ENCODE measurements at regions not wholly inside any gene's neighbourhood (a gene's known extent, or its start where the extent isn't known, plus 50 kb on each side); places are given as distances from the start of the nearest gene placed in this dataset.

DNA sequence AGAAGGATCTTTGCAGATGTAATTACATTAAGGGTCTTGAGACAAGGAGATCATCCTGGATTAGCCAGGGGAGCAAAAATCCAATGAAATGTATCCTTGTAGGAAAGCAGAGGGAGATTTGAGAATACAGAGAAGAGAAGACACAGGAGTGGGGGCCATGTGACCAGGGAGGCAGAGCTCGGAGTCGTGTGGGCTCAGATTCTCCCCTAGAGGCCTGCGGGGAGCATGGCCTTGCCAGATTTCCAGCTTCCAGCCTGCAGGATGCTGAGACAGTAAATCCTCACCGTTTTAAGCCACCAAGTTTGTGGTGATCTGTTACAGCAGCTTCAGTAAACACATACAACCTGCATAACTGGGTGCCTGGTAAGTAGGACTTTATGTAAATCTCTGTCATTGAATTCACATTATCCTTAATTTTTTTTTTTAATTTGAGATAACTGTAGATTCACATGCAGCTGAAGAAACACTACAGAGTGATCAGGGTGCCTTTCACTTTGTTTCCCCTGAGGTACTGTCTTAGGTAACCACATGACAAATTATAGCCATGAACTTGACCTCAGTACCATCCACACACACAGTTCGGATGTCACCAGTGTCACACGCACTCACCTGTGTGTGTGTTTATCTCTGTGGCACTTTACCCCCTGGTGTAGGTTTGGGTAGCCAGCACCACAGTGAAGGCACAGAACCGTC, 138.4 kb upstream of the HDAC4 start:
- no peak for DNase-seq (ENCODE audit: low spot score in 2 of 2)
- H3K9me3 ChIP-seq = peaks cover 0 to 18% (median 0%) of the 10 kb centered on the region in 4 donors
- H3K4me1 ChIP-seq = peaks cover 0 to 3% (median 0%) of the 10 kb centered on the region in 4 donors
- 57 to 71% methylated on average over 7 of the region's 7 CpGs for WGBS, 2 donors
- no peaks in the 10 kb centered on the region for H3K27me3 ChIP-seq
- no peak overlapping the region for H3K27ac ChIP-seq
- TF ChIP-seq POLR2A (IDR thresholded peaks at IDR 0.05) (no peak), EP300 (IDR thresholded peaks at IDR 0.05) (no peak)
- TF ChIP-seq, protein P1, sequence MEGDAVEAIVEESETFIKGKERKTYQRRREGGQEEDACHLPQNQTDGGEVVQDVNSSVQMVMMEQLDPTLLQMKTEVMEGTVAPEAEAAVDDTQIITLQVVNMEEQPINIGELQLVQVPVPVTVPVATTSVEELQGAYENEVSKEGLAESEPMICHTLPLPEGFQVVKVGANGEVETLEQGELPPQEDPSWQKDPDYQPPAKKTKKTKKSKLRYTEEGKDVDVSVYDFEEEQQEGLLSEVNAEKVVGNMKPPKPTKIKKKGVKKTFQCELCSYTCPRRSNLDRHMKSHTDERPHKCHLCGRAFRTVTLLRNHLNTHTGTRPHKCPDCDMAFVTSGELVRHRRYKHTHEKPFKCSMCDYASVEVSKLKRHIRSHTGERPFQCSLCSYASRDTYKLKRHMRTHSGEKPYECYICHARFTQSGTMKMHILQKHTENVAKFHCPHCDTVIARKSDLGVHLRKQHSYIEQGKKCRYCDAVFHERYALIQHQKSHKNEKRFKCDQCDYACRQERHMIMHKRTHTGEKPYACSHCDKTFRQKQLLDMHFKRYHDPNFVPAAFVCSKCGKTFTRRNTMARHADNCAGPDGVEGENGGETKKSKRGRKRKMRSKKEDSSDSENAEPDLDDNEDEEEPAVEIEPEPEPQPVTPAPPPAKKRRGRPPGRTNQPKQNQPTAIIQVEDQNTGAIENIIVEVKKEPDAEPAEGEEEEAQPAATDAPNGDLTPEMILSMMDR (IDR thresholded peaks at IDR 0.05) = no peak
- H3K36me3 ChIP-seq = no peaks in the 10 kb centered on the region
- H3K4me3 ChIP-seq = no peak overlapping the region

DNA sequence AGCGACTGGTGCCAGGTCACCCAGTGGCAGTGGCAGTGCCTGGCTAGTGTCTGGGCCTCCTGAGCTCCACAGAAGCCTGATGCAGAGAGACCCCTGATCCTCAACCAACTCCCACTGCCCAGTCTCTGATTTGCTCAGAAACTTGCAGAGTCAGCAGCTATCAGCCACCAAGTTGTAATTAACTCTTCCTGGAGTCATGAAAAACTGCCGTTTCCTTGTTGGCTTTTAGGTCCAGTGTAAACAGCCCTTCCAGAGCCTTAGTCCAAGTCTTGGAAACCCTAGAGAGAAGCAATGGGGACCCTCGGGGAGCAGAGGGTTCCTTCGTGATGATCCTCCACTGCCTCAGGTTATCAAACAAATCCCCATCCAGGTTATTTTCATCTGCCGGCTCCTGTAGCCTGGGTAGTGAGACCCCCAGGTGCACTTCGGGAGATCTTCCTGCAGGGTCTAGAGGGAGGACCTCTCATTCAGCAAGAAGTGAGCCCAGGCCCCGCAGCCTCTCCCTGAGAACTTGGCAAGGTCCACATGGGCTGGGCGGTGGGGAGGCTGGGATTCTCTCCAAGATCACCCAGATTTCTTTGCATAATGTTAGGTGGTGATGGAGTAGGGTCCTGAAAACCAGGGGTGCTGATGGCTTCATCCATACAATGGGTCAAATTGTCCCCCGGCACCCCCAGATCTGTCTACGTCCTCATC, 137.7 kb upstream of the HDAC4 start:
- 78 to 83% methylated on average over 10 of the region's 10 CpGs for WGBS, 2 donors
- peaks cover 0 to 21% (median 0%) of the 10 kb centered on the region in 4 donors for H3K9me3 ChIP-seq
- peaks cover 0 to 5% (median 1%) of the 10 kb centered on the region in 4 donors for H3K4me1 ChIP-seq
- H3K4me3 ChIP-seq = no peak overlapping the region
- no peaks in the 10 kb centered on the region for H3K36me3 ChIP-seq
- no peaks in the 10 kb centered on the region for H3K27me3 ChIP-seq
- TF ChIP-seq, protein P1 (IDR thresholded peaks at IDR 0.05) = no peak
- TF ChIP-seq POLR2A (IDR thresholded peaks at IDR 0.05) (no peak), EP300 (IDR thresholded peaks at IDR 0.05) (no peak)
- no peak for DNase-seq (ENCODE audit: low spot score in 2 of 2)
- no peak overlapping the region for H3K27ac ChIP-seq

DNA sequence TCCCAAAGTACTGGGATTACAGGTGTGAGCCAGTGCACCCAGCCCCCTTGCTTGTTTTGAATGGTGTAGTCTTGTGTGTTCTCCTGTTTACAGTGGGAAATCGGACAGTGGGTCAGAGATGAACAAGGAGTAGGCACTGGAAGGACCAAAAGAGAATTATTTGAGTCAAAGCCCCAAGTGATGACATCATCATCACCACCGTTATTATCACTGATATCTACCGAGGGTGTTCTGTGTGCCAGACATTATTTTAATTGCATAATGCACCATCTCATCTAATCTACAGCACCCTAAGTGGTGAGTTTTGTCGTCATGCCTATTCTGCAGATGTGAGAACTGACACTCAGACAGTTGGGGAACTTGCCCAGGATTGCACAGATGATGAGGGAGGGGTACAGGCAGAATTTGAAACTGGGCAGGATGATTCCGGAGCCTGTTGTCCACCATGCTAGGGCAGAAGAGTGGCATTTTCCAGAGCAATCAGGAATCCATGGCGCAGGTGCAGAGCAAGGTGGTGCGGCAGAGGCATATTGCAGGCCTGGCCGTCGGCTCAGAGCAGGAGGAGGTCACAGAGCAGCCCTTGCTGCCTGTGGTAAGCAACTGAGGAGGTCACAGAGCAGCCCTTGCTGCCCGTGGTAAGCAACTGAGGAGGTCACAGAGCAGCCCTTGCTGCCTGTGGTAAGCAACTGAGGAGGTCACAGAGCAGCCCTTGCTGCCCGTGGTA, 137.0 kb upstream of the HDAC4 start:
- H3K27me3 ChIP-seq = no peaks in the 10 kb centered on the region
- no peak overlapping the region for H3K27ac ChIP-seq
- H3K9me3 ChIP-seq = peaks cover 0 to 21% (median 0%) of the 10 kb centered on the region in 4 donors
- H3K36me3 ChIP-seq = no peaks in the 10 kb centered on the region
- H3K4me1 ChIP-seq = peaks cover 0 to 12% (median 5%) of the 10 kb centered on the region in 4 donors
- DNase-seq (ENCODE audit: low spot score in 2 of 2) = no peak
- H3K4me3 ChIP-seq = no peak overlapping the region
- TF ChIP-seq EP300 (IDR thresholded peaks at IDR 0.05) = no peak
- WGBS, 2 donors = 69 to 84% methylated on average over 7 to 11 of the region's 11 CpGs

DNA sequence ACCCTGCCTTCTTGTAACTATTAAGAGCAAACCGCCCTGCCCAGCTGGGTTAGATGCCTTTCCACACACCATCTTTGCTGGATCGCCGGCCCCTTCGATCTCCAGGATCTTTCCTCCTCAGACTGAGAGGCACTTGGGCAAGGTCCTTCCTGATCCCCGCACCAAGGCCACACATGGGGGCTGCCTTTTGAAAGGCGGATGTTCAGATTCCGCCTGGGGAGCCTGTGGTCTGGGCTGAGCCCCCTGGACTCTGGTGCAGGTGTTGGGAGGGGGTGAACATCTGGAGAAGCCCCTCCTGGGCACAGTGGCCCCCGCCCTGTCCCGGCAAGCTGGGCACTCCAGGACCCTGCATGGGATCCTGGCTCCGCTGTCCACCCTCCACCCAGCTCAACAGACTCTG, 135.4 kb upstream of the HDAC4 start:
- 99 to 100% methylated on average over 10 of the region's 10 CpGs for WGBS, 2 donors
- DNase-seq (ENCODE audit: low spot score in 2 of 2) = no peak

DNA sequence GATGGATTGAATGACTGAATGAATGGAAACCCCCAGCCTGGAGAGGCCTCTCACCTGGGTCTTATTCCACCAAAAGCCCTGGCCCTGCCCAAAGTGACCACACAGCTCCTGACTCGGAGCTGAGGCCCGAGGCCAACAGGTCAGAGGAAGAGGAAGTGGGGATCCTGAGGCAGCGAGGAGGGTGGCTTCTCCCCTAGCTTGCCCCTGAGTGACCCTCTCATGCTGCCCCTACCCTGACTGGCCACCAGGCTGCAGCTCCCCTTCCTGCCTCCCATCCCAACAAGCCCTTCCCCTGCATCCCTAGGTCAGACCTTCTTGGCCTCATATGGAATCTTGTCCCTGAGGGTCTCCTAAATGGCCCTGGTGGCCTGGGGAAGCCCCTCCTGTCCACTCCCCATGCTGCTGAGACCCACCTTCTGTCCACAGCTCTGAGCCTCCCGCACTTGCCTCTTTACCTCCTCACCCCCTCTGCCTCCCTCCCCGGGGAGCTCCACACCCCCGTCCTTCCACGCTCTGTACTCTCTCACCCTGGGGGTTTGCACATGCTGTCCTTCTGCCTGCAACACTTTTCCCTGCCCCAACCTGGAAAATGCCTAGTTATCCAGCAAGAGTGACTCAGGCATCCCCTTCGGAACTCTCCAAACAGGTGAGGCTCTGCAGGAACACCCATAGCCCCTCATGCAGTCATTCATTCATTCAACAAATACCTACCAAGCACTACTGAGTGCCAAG, 134.8 kb upstream of the HDAC4 start:
- DNase-seq (ENCODE audit: low spot score in 2 of 2) = no peak
- H3K27ac ChIP-seq = no peak overlapping the region
- TF ChIP-seq, protein P1 (IDR thresholded peaks at IDR 0.05) = no peak
- TF ChIP-seq EP300 (IDR thresholded peaks at IDR 0.05) (no peak), POLR2A (IDR thresholded peaks at IDR 0.05) (no peak)
- no peaks in the 10 kb centered on the region for H3K27me3 ChIP-seq
- H3K4me3 ChIP-seq = no peak overlapping the region
- H3K9me3 ChIP-seq = peaks cover 0 to 27% (median 0%) of the 10 kb centered on the region in 4 donors
- 70 to 84% methylated on average over 8 of the region's 8 CpGs for WGBS, 2 donors
- H3K4me1 ChIP-seq = peaks cover 0 to 25% (median 6%) of the 10 kb centered on the region in 4 donors
- no peaks in the 10 kb centered on the region for H3K36me3 ChIP-seq

More for the DNA sequence above, 135.4 kb upstream of the HDAC4 start:
- Histone ChIP-seq H3K9me3 (peaks cover 0 to 24% (median 0%) of the 10 kb centered on the region in 4 donors), H3K4me1 (peaks cover 0 to 25% (median 6%) of the 10 kb centered on the region in 4 donors), H3K27me3 (no peaks in the 10 kb centered on the region), H3K36me3 (no peaks in the 10 kb centered on the region), H3K4me3 (no peak overlapping the region), H3K27ac (no peak overlapping the region)
- no peak for TF ChIP-seq EP300 (IDR thresholded peaks at IDR 0.05)
- TF ChIP-seq, protein P1 (IDR thresholded peaks at IDR 0.05) = no peak

Data from tibial nerve (tissue), 4 donors.